Tibial nerve (tissue), 4 donors: ENCODE measurements at regions not wholly inside any gene's neighbourhood (a gene's known extent, or its start where the extent isn't known, plus 50 kb on each side); places are given as distances from the start of the nearest gene placed in this dataset.

Experiments
- DNase-seq, 2 donors: peaks; one replicate each; pipeline ENCODE4 v3.0.0-alpha.2; 2019; ENCODE audit warnings: low spot score in 2 of 2
- H3K27ac ChIP-seq, 4 donors: fragments of 200-600 bp; sonication (generic) in 3 of 4; one replicate each; pipeline ENCODE4 v1.5.1; 2017 to 2019; ENCODE audit warnings: mild to moderate bottlenecking in 1 of 4
- H3K27me3 ChIP-seq, 2 donors: fragments of 200-600 bp; sonication (generic) in 1 of 2; one replicate each; pipeline versions ENCODE4 v1.5.1 to v1.6.0; 2017 to 2019
- H3K36me3 ChIP-seq, 3 donors: fragments of 200-600 bp; sonication (generic); one replicate each; pipeline ENCODE4 v1.5.1; 2018 to 2019
- H3K4me1 ChIP-seq, 4 donors: fragments of 200-600 bp; sonication (generic) in 3 of 4; one replicate each; pipeline ENCODE4 v1.5.1; 2017 to 2019
- H3K4me3 ChIP-seq, 4 donors: fragments of 200-600 bp; sonication (generic) in 3 of 4; one replicate each; pipeline ENCODE4 v1.5.1; 2017 to 2019; ENCODE audit warnings: mild to moderate bottlenecking in 1 of 4, moderate library complexity in 1 of 4
- H3K9me3 ChIP-seq, 4 donors: fragments of 200-600 bp; sonication (generic) in 3 of 4; one replicate each; pipeline ENCODE4 v1.5.1; 2017 to 2019
- CTCF ChIP-seq, 5 experiments: fragments of 200-600 bp in 3 of 5; fragments of 450-650 bp in 2 of 5; sonication (generic) in 3 of 5; IDR thresholded peaks; one replicate each; pipeline ENCODE4 v1.5.1; 2016 to 2019; ENCODE audit warnings: antibody characterized with exemption in 5 of 5, mild to moderate bottlenecking in 3 of 5, moderate library complexity in 2 of 5
- EP300 ChIP-seq, 2 donors: sonication (generic); formaldehyde crosslinking; IDR thresholded peaks; one replicate each; pipeline ENCODE4 v1.6.1; 2017; ENCODE audit warnings: antibody characterized with exemption in 2 of 2, mild to moderate bottlenecking in 1 of 2
- POLR2A ChIP-seq, 2 donors: fragments of 450-650 bp; IDR thresholded peaks; one replicate each; pipeline ENCODE4 v1.6.1; 2017; ENCODE audit warnings: antibody characterized with exemption in 2 of 2, mild to moderate bottlenecking in 2 of 2, moderate library complexity in 2 of 2
- WGBS, 2 donors: methylation state at CpG; one replicate each; pipeline ENCODE4 v1.1.5; 2018; 5-methylcytosine and 5-hydroxymethylcytosine counted together

- Histone ChIP-seq H3K9me3 (no peaks in the 10 kb centered on the region), H3K4me1 (no peaks in the 10 kb centered on the region), H3K27me3 (no peaks in the 10 kb centered on the region), H3K36me3 (no peaks in the 10 kb centered on the region), H3K4me3 (no peak overlapping the region), H3K27ac (no peak overlapping the region)
- DNase-seq = no peak
- TF ChIP-seq CTCF (IDR thresholded peaks at IDR 0.05) = no peak
- TF ChIP-seq EP300 (IDR thresholded peaks at IDR 0.05) = no peak
- TF ChIP-seq POLR2A (IDR thresholded peaks at IDR 0.05) = no peak
Measured at GRCh38 chr11:128105511-128105910, 481.8 kb downstream of the ETS1 start.

DNA sequence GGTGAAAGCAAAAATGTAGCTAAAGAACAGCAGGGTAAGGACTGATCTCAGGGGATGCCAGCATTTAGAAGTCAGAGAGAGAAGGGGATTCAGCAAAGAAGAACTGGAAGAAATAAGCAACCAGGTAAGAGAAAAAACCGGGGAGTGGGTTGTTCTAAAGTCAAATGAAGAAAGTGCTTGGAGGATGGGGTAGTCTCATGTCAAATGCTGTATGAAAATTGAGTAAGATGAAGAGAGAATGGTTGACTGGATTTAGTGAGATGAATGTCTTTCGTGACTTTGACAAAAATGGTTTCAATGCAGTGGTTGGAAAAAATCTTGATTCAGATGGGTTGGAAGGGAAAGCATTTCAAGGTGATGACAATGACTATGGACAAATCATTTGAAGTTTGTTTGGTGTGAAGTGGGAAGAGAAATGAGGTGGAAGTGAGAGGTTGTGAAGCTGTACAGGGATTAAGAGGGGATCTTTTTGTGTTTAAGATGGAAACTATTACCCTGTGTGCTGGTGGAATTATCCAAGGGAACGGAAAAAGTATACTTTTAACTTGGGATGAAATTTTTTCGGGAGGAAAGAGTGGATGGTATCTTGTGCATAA is 484.0 kb downstream of the ETS1 start:
- H3K27me3 ChIP-seq = no peaks in the 10 kb centered on the region
- no peak overlapping the region for H3K4me3 ChIP-seq
- H3K27ac ChIP-seq = no peak overlapping the region
- H3K36me3 ChIP-seq = no peaks in the 10 kb centered on the region
- WGBS, 2 donors = 86 to 87% methylated on average over 4 of the region's 4 CpGs
- no peaks in the 10 kb centered on the region for H3K9me3 ChIP-seq
- DNase-seq = no peak
- no peak for TF ChIP-seq EP300 (IDR thresholded peaks at IDR 0.05)
- no peak for TF ChIP-seq CTCF (IDR thresholded peaks at IDR 0.05)
- TF ChIP-seq POLR2A (IDR thresholded peaks at IDR 0.05) = no peak
- no peaks in the 10 kb centered on the region for H3K4me1 ChIP-seq

DNA sequence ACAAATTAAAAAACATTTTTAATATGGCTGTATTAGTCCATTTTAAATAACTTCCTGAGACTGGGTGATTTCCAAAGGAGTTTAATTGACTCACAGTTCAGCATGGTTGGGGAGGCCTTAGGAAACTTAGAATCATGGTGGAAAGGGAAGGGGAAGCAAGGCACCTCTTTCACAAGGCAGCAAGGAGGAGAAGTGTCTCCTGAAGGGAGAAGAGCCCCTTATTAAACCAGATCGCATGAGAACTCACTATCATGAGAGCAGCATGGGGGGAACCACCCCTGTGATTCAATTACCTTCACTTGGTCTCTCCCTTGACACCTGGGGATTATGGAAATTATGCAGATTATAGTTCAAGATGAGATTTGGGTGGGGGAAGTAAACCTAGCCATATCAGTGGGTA is 488.6 kb downstream of the ETS1 start:
- no peak for DNase-seq
- TF ChIP-seq CTCF (IDR thresholded peaks at IDR 0.05) (no peak), POLR2A (IDR thresholded peaks at IDR 0.05) (no peak), EP300 (IDR thresholded peaks at IDR 0.05) (no peak)
- no peaks in the 10 kb centered on the region for H3K27me3 ChIP-seq
- H3K36me3 ChIP-seq = no peaks in the 10 kb centered on the region
- H3K27ac ChIP-seq = no peak overlapping the region
- no peaks in the 10 kb centered on the region for H3K9me3 ChIP-seq
- H3K4me3 ChIP-seq = no peak overlapping the region
- no peaks in the 10 kb centered on the region for H3K4me1 ChIP-seq
- WGBS, 2 donors = 61 to 79% methylated on average over 1 of the region's 1 CpG

DNA sequence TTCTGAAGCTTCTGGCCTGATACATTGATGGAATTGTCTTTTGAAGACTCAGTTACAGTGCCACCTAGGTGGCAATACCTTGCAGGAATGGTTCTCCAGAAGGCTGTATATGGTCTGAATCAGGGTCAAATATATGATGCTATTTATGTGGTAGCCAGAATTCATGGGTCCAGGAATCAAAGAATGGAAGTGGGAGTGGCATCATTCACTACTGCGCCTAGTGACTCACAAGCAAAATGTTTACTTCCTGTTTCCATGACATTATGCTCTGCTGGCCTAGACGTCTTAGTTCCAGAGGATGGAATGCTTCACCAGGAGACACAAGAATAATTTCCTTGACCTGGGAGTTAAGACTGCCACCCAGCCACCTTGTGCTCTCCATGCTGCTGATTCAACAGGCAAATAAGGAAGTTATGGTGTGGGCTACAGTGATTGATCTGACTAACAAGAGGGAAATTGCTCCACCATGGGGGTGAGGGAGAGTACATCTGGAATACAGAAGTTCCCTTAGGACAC is 491.8 kb downstream of the ETS1 start:
- 31 to 33% methylated on average over 2 of the region's 2 CpGs for WGBS, 2 donors
- Histone ChIP-seq H3K9me3 (no peaks in the 10 kb centered on the region), H3K4me1 (no peaks in the 10 kb centered on the region), H3K36me3 (no peaks in the 10 kb centered on the region), H3K4me3 (no peak overlapping the region), H3K27ac (no peak overlapping the region), H3K27me3 (no peaks in the 10 kb centered on the region)
- DNase-seq = no peak
- TF ChIP-seq CTCF (IDR thresholded peaks at IDR 0.05) = no peak
- no peak for TF ChIP-seq EP300 (IDR thresholded peaks at IDR 0.05)
- no peak for TF ChIP-seq POLR2A (IDR thresholded peaks at IDR 0.05)

GRCh38 chr11:128093689-128094088 is 493.7 kb downstream of the ETS1 start:
- H3K27me3 ChIP-seq = no peaks in the 10 kb centered on the region
- H3K4me1 ChIP-seq = no peaks in the 10 kb centered on the region
- peaks cover 0 to 10% (median 0%) of the 10 kb centered on the region in 4 donors for H3K9me3 ChIP-seq
- no peak for TF ChIP-seq EP300 (IDR thresholded peaks at IDR 0.05)
- no peak for TF ChIP-seq POLR2A (IDR thresholded peaks at IDR 0.05)
- TF ChIP-seq CTCF (IDR thresholded peaks at IDR 0.05) = no peak
- H3K36me3 ChIP-seq = no peaks in the 10 kb centered on the region
- no peak for DNase-seq
- H3K4me3 ChIP-seq = no peak overlapping the region
- WGBS, 2 donors = 83 to 84% methylated on average over 2 of the region's 2 CpGs
- no peak overlapping the region for H3K27ac ChIP-seq
